Neural cell (in vitro differentiated cells): ENCODE measurements at regions not wholly inside any gene's neighbourhood (a gene's known extent, or its start where the extent isn't known, plus 50 kb on each side); places are given as distances from the start of the nearest gene placed in this dataset.

Source experiments
- H2AFZ ChIP-seq: fragments of 200-600, 300-800 bp; sonication (generic), shearing (Covaris generic); 2 replicates; pipeline ENCODE4 v1.6.0; 2014; ENCODE audit warnings: low read depth, mild to moderate bottlenecking, antibody characterized with exemption, low read length, moderate library complexity
- H3F3A ChIP-seq: fragments of 200-600 bp; shearing (Covaris generic); 2 replicates; pipeline ENCODE4 v1.6.1; 2016; ENCODE audit warnings: mild to moderate bottlenecking, moderate library complexity, mixed read lengths, antibody characterized with exemption, low read length; ENCODE audit not compliant: insufficient read depth, poor library complexity, severe bottlenecking
- H3K27ac ChIP-seq: fragments of 200-600, 300-800 bp; sonication (generic), shearing (Covaris generic); 2 replicates; pipeline ENCODE4 v1.5.1; 2014; ENCODE audit warnings: mild to moderate bottlenecking, low read length, moderate library complexity
- H3K27me3 ChIP-seq: fragments of 300-800, 200-600 bp; sonication (generic), shearing (Covaris generic); 2 replicates; pipeline ENCODE4 v1.6.0; 2014; ENCODE audit warnings: mild to moderate bottlenecking, low read depth, low read length, moderate library complexity; ENCODE audit not compliant: insufficient read depth
- H3K36me3 ChIP-seq: fragments of 300-800, 200-600 bp; sonication (generic), shearing (Covaris generic); 2 replicates; pipeline ENCODE4 v1.5.1; 2014; ENCODE audit warnings: mild to moderate bottlenecking, antibody characterized with exemption, low read length, moderate library complexity; ENCODE audit not compliant: insufficient read depth
- H3K4me2 ChIP-seq: fragments of 300-800, 200-600 bp; sonication (generic), shearing (Covaris generic); 2 replicates; pipeline ENCODE4 v1.6.0; 2014; ENCODE audit warnings: mild to moderate bottlenecking, low read length
- H3K4me3 ChIP-seq: fragments of 300-800, 200-600 bp; sonication (generic), shearing (Covaris generic); 2 replicates; pipeline ENCODE4 v1.5.1; 2014; ENCODE audit warnings: mild to moderate bottlenecking, low read length, moderate library complexity
- H3K79me2 ChIP-seq: fragments of 200-600 bp; shearing (Covaris generic); replicated peaks from 2 replicates; pipeline ENCODE4 v1.6.0; 2014; ENCODE audit warnings: mild to moderate bottlenecking, low read length, moderate library complexity; ENCODE audit not compliant: insufficient read depth
- H3K9ac ChIP-seq: fragments of 300-800, 200-600 bp; sonication (generic), shearing (Covaris generic); 2 replicates; pipeline ENCODE4 v1.6.1; 2016; ENCODE audit warnings: mild to moderate bottlenecking, low read length, mixed read lengths
- H3K9me2 ChIP-seq: fragments of 200-600 bp; shearing (Covaris generic); 2 replicates; pipeline ENCODE4 v1.6.1; 2016; ENCODE audit warnings: mild to moderate bottlenecking, low read length, mixed read lengths; ENCODE audit not compliant: insufficient read depth
- H3K9me3 ChIP-seq: fragments of 200-600, 300-800 bp; sonication (generic), shearing (Covaris generic); 2 replicates; pipeline ENCODE4 v1.6.1; 2016; ENCODE audit warnings: mild to moderate bottlenecking, mixed run types, low read length, moderate library complexity, mixed read lengths
- H4K20me1 ChIP-seq: fragments of 200-600 bp; shearing (Covaris generic); 2 replicates; pipeline ENCODE4 v1.6.1; 2016; ENCODE audit warnings: mild to moderate bottlenecking, mixed run types; ENCODE audit not compliant: insufficient read depth
- CTCF ChIP-seq: fragments of 450-650 bp; IDR thresholded peaks from 2 replicates; pipeline ENCODE4 v1.5.1; 2014; ENCODE audit warnings: antibody characterized with exemption, mild to moderate bottlenecking, moderate library complexity; ENCODE audit not compliant: poor library complexity, severe bottlenecking
- EP300 ChIP-seq: fragments of 450-650 bp; conservative IDR thresholded peaks from 2 replicates; pipeline ENCODE4 v1.6.1; 2014; ENCODE audit warnings: antibody characterized with exemption, mild to moderate bottlenecking, moderate library complexity; ENCODE audit not compliant: poor library complexity, severe bottlenecking
- EZH2 ChIP-seq: fragments of 200-600, 300-800 bp; shearing (Covaris generic), sonication (generic); IDR thresholded peaks from 2 replicates; pipeline ENCODE4 v1.6.1; 2014; ENCODE audit warnings: antibody characterized with exemption, low read length, borderline replicate concordance, mild to moderate bottlenecking; ENCODE audit not compliant: insufficient read depth, poor library complexity, severe bottlenecking
- MXI1 ChIP-seq: fragments of 450-650 bp; conservative IDR thresholded peaks from 2 replicates; pipeline ENCODE4 v1.6.1; 2014; ENCODE audit warnings: antibody characterized with exemption, mild to moderate bottlenecking; ENCODE audit not compliant: poor library complexity, severe bottlenecking
- POLR2AphosphoS5 ChIP-seq: IDR thresholded peaks from 2 replicates; pipeline ENCODE4 v1.6.1; 2012
- RAD21 ChIP-seq: fragments of 450-650 bp; conservative IDR thresholded peaks from 2 replicates; pipeline ENCODE4 v1.6.1; 2014; ENCODE audit warnings: antibody characterized with exemption, mild to moderate bottlenecking, moderate library complexity
- REST ChIP-seq: IDR thresholded peaks from 2 replicates; pipeline ENCODE4 v1.6.1; 2012; ENCODE audit warnings: borderline replicate concordance
- SMC3 ChIP-seq: fragments of 450-650 bp; conservative IDR thresholded peaks from 2 replicates; pipeline ENCODE4 v1.6.1; 2014; ENCODE audit warnings: antibody characterized with exemption, mild to moderate bottlenecking, moderate library complexity; ENCODE audit not compliant: poor library complexity
- TAF1 ChIP-seq: IDR thresholded peaks from 2 replicates; pipeline ENCODE4 v1.6.1; 2012; ENCODE audit warnings: low read depth

- Histone ChIP-seq H3K4me3 (no peak overlapping the region), H3K27ac (no peak overlapping the region), H3K9me2 (no peaks in the 10 kb centered on the region), H3F3A (no peaks in the 10 kb centered on the region), H3K9ac (no peak overlapping the region), H3K36me3 (no peaks in the 10 kb centered on the region), H2AFZ (no peak overlapping the region), H3K79me2 (no peaks in the 10 kb centered on the region), H4K20me1 (no peaks in the 10 kb centered on the region), H3K9me3 (no peaks in the 10 kb centered on the region), H3K27me3 (no peaks in the 10 kb centered on the region), H3K4me2 (no peak overlapping the region)
- no peak for TF ChIP-seq SMC3
- no peak for TF ChIP-seq RAD21
- TF ChIP-seq EZH2 = no peak
- no peak for TF ChIP-seq TAF1
- no peak for TF ChIP-seq REST
- TF ChIP-seq EP300 = no peak
- TF ChIP-seq CTCF = no peak
- no peak for TF ChIP-seq MXI1
- TF ChIP-seq POLR2AphosphoS5 = no peak
Measured at GRCh38 chr13:50388481-50388880, 373.2 kb downstream of the KCNRG start.

- Histone ChIP-seq H3K36me3 (no peaks in the 10 kb centered on the region), H2AFZ (no peak overlapping the region)
Measured at GRCh38 chr13:50389726-50390125, 374.5 kb downstream of the KCNRG start.

More at GRCh38 chr13:50389726-50390125, 374.5 kb downstream of the KCNRG start:
- Histone ChIP-seq H4K20me1 (no peaks in the 10 kb centered on the region), H3K9me3 (no peaks in the 10 kb centered on the region), H3K4me2 (no peak overlapping the region), H3K4me3 (no peak overlapping the region), H3K9me2 (no peaks in the 10 kb centered on the region), H3K27me3 (no peaks in the 10 kb centered on the region), H3K9ac (no peak overlapping the region), H3F3A (no peaks in the 10 kb centered on the region), H3K27ac (no peak overlapping the region), H3K79me2 (no peaks in the 10 kb centered on the region)
- no peak for TF ChIP-seq TAF1
- no peak for TF ChIP-seq CTCF
- TF ChIP-seq RAD21 = no peak
- no peak for TF ChIP-seq EZH2
- TF ChIP-seq REST = no peak
- no peak for TF ChIP-seq POLR2AphosphoS5
- TF ChIP-seq MXI1 = no peak
- no peak for TF ChIP-seq SMC3
- TF ChIP-seq EP300 = no peak
